Activated B cell treated with CpG ODN at 0.5 μM for 24 hours (primary cell): ENCODE measurements at regions not wholly inside any gene's neighbourhood (a gene's known extent, or its start where the extent isn't known, plus 50 kb on each side); places are given as distances from the start of the nearest gene placed in this dataset.

ENCODE experiments used
- ATAC-seq: fragments of 200-7000 bp; cut with Tn5 transposase; one replicate; pipeline ENCODE4 v1.10.0; 2021; ENCODE audit warnings: low read depth, mild to moderate bottlenecking, moderate library complexity
- CTCF ChIA-PET: fragments of 350-600 bp; sonication (Branson Sonifier 250); formaldehyde crosslinking; loops from one replicate; lab custom pipeline; 2021; ENCODE audit warnings: antibody characterized with exemption; lab: Charles Lee
- POLR2A ChIA-PET: fragments of 350-600 bp; sonication (Branson Sonifier 250); formaldehyde crosslinking; loops from one replicate; lab custom pipeline; 2021; ENCODE audit warnings: antibody characterized with exemption; lab: Charles Lee
- DNase-seq: peaks from one replicate; pipeline ENCODE4 v3.0.0; 2022
- H3K27ac Mint-ChIP-seq: one replicate; pipeline ENCODE4 v1.8.0; 2020; ENCODE audit warnings: mixed read lengths
- H3K27me3 Mint-ChIP-seq: one replicate; pipeline ENCODE4 v1.8.0; 2021; ENCODE audit warnings: mixed read lengths
- H3K36me3 Mint-ChIP-seq: one replicate; pipeline ENCODE4 v1.8.0; 2021; ENCODE audit warnings: low read depth, mixed read lengths
- H3K4me1 Mint-ChIP-seq: one replicate; pipeline ENCODE4 v1.8.0; 2021; ENCODE audit warnings: mixed read lengths
- H3K4me3 Mint-ChIP-seq: one replicate; pipeline ENCODE4 v1.8.0; 2020; ENCODE audit warnings: mild to moderate bottlenecking, mixed read lengths
- H3K9me3 Mint-ChIP-seq: one replicate; pipeline ENCODE4 v1.8.0; 2020; ENCODE audit warnings: mixed read lengths
- CTCF ChIP-seq: fragments of 200-600 bp; IDR thresholded peaks from one replicate; pipeline ENCODE4 v1.8.0; 2022; ENCODE audit warnings: antibody characterized with exemption, mild to moderate bottlenecking
- intact Hi-C: fragments of 100-400 bp; cut with micrococcal nuclease; formaldehyde crosslinking; loops from one replicate; pipeline ENCODE4 v1.15.1; 2024

- no peak overlapping the region for H3K27ac Mint-ChIP-seq
- CTCF ChIA-PET = no interaction called here
- ATAC-seq (no peak), DNase-seq (no peak)
- no peak for TF ChIP-seq CTCF
- no peak overlapping the region for H3K4me3 Mint-ChIP-seq
- POLR2A ChIA-PET = no interaction called here
- peaks cover 2% of the 10 kb centered on the region for H3K9me3 Mint-ChIP-seq
- intact Hi-C loops = no loop called here
- peaks cover 7% of the 10 kb centered on the region for H3K27me3 Mint-ChIP-seq
- H3K36me3 Mint-ChIP-seq = no peaks in the 10 kb centered on the region
- no peaks in the 10 kb centered on the region for H3K4me1 Mint-ChIP-seq
These were observed 132.1 kb downstream of the HSD17B3 start for GRCh38 chr9:96169901-96170300.

- intact Hi-C loops = no loop called here
- Mint-ChIP-seq H3K4me1 (no peaks in the 10 kb centered on the region), H3K4me3 (no peak overlapping the region), H3K27me3 (peaks cover 6% of the 10 kb centered on the region), H3K36me3 (no peaks in the 10 kb centered on the region), H3K9me3 (peaks cover 2% of the 10 kb centered on the region), H3K27ac (no peak overlapping the region)
- ChIA-PET CTCF (no interaction called here), POLR2A (no interaction called here)
- no peak for ATAC-seq
- no peak for DNase-seq
- no peak for TF ChIP-seq CTCF
These were observed 132.5 kb downstream of the HSD17B3 start for GRCh38 chr9:96169484-96169883.

GRCh38 chr9:96168882-96169281 is 133.1 kb downstream of the HSD17B3 start:
- Mint-ChIP-seq H3K4me1 (no peaks in the 10 kb centered on the region), H3K9me3 (peaks cover 2% of the 10 kb centered on the region), H3K36me3 (no peaks in the 10 kb centered on the region), H3K27ac (no peak overlapping the region), H3K4me3 (no peak overlapping the region), H3K27me3 (peaks cover 8% of the 10 kb centered on the region)
- ATAC-seq = no peak
- POLR2A ChIA-PET = no interaction called here
- CTCF ChIA-PET = no interaction called here
- TF ChIP-seq CTCF = no peak
- intact Hi-C loops = no loop called here
- DNase-seq = no peak

GRCh38 chr9:96167011-96167410 is 135.0 kb downstream of the HSD17B3 start:
- intact Hi-C loops = no loop called here
- no peak overlapping the region for H3K27ac Mint-ChIP-seq
- H3K27me3 Mint-ChIP-seq = peaks cover 4% of the 10 kb centered on the region
- H3K36me3 Mint-ChIP-seq = no peaks in the 10 kb centered on the region
- CTCF ChIA-PET = no interaction called here
- TF ChIP-seq CTCF = no peak
- POLR2A ChIA-PET = no interaction called here
- DNase-seq = no peak
- no peak overlapping the region for H3K4me3 Mint-ChIP-seq
- no peaks in the 10 kb centered on the region for H3K4me1 Mint-ChIP-seq
- no peak for ATAC-seq
- H3K9me3 Mint-ChIP-seq = peaks cover 2% of the 10 kb centered on the region

- Mint-ChIP-seq H3K36me3 (no peaks in the 10 kb centered on the region), H3K27ac (no peak overlapping the region), H3K4me1 (no peaks in the 10 kb centered on the region), H3K9me3 (peaks cover 2% of the 10 kb centered on the region), H3K27me3 (peaks cover 4% of the 10 kb centered on the region), H3K4me3 (no peak overlapping the region)
- DNase-seq (no peak), ATAC-seq (no peak)
- TF ChIP-seq CTCF = no peak
- ChIA-PET POLR2A (no interaction called here), CTCF (no interaction called here)
- intact Hi-C loops = no loop called here
These were observed 137.7 kb downstream of the HSD17B3 start for GRCh38 chr9:96164268-96164683.
